HG02678 (cell line): ENCODE measurements at regions not wholly inside any gene's neighbourhood (a gene's known extent, or its start where the extent isn't known, plus 50 kb on each side); places are given as distances from the start of the nearest gene placed in this dataset.

Experiments used
- ATAC-seq: cut with Tn5 transposase; IDR thresholded peaks from one replicate; pipeline ENCODE4 v1.9.1; 2021; ENCODE audit warnings: mild to moderate bottlenecking, moderate library complexity; ENCODE audit not compliant: unreplicated experiment

- no peak for ATAC-seq
Measured at GRCh38 chr11:112884012-112884767, 77.0 kb upstream of the NCAM1 start.

DNA sequence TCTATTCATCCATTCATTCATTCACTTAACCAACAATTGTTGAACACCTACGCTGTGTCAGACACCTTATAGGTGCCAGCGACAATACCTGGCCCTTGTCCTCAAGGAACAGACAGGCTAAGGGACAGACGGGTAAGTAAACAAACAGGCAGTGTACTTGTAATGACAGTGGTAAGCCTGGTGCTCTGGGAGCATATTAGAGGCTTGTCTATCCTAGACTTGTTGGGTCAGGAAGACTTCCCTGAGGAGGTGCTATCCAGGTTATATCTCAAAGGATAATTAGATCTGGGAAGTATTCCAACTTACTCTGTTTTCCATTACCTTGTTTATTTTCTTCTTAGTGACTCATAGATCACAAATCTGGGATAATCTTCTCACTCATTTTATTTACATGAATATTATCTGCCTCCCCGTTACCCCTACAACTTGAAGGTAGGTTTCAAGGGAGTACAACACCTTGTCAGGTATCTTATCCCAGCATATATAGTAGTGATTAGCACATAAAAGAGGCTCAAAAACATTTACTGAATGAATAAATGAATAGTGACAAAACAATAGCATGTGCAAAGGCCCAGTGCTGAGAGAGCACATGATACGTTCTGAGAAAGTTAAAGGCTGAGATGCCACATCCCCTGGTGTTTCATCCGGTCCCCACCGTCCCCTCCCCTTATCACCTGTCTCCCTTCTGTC is 75.3 kb upstream of the NCAM1 start:
- no peak for ATAC-seq

- ATAC-seq = no peak
Measured at GRCh38 chr11:112886434-112887370, 74.5 kb upstream of the NCAM1 start.

DNA sequence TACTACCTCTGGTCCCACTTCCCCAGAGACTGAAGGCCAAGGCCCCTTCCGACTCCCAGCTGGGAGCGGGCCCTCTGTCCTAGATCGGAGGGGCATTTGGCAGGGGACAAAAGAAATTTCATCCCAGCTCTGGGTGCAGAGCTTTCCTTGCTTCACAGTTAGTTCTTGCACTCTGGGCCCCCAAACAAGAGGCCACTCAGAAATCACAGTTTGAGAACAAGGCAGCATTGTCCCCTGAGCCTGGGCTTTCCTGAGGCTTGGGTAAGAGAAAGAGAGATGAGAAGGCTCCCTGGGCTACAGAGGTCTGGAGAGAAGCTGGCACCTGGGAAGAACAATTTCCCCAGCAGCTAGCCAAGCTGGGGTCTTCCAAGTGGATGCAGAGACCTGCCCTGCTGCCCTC is 71.8 kb upstream of the NCAM1 start:
- no peak for ATAC-seq

DNA sequence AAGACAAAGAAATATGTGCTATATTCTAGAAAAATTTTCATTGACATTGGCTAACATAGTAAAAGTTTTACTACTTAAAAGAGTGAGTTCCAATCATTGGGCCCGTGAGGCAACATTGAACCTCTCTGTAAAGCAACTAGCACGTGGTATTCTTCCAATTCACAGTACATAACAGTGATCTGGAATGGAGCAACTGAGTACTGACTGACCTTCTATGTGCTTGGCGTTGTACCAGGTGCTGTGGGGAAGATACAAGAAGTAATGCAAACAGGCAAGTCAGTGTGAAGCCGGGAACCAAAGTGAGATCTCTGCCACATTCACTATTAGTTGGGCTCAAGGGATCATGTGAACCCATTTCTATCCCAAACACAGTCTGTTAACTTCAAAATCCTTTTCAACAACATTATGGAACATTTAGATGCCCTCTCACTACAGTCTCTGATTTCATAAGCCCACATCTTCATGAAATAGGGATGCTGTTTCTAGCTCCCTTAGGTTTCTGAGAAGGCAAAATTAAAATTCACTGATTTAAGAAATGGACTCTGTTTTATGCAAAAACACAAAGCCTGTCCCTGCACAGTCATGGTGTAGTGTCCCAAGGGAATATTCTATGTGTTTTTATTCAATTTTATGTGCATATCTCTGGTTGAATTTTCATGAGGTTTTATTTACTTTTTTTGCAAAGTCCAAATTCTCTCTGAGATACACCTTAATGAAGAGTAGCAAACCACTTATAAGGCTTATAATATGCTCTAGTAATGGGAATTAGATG is 61.8 kb upstream of the NCAM1 start:
- ATAC-seq = no peak

DNA sequence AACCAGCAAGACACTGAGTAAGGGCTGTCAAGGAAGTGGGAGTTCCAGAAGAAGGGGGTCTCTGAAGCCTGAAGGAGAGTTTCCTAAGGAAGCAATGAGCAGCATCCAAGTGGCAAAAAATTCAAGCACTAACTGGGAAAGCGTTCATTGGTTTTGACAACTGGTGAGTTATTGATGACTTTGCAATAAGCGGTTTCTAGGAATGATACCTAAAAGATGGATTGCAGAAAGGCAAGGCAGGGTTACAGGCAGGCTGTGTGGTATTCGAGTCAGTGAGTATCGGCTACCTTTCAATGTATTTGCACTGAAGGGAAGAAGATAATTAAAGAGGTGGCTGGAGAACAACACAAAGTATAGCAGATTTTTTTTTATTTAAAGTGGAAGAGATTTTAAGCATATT is 59.3 kb upstream of the NCAM1 start:
- ATAC-seq = no peak

DNA sequence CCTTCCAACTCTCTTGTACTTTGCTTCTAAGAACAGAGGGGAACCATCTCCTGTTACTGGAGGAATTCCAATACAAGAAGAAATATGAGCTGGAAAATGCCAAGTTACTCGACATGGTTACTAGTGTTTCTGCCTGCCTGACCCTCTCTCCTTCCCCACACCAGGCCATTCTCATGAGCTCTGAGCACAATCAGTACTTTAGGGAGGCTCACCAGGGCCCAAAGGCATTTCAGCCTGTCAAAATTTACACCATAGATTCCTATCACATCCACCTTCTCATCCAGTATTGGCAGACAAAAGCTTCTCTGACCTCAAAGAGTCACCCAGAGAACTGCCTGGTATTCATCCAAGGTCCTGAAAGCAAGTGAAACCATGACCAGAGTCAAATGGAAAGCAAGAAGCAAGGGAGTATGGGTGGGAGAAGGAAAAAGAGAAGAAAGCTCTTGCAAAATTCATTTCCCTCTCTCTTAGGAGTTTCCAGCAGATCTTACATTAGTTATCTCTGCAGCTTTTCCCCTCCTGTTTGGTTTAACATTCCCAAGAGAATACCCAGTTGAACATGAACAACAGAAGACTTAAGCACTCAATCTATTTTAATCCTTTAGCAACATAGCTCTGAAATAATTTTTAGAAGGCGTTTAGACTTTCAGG is 58.7 kb upstream of the NCAM1 start:
- ATAC-seq = no peak

DNA sequence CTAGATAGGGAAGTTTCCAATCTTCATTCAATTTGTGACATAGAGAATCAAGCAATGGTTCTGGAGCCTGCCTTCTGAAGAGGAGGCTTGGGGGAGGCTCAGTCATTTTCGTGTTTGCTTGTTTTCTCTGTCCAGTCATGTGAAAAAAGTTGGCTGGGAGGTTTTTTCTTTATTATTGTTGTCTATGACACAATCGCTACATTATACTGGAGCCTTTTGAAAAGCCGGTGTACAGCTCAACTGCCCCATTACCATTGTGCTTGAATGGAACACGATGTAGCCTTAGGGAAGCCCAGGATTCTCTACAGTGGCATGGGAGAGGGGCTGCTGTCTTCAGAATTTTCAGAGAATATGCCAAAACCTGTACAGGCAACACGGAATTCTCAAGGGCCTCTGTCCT is 57.9 kb upstream of the NCAM1 start:
- no peak for ATAC-seq

GRCh38 chr11:112911124-112911523 is 50.1 kb upstream of the NCAM1 start:
- ATAC-seq = no peak
